NCI-H345 treated with DMSO at 0.1 percent for 48 hours (cell line): ENCODE measurements at regions not wholly inside any gene's neighbourhood (a gene's known extent, or its start where the extent isn't known, plus 50 kb on each side); places are given as distances from the start of the nearest gene placed in this dataset.

ENCODE experiments used
- DNase-seq: peaks from one replicate; lab custom pipeline; 2025; ENCODE audit not compliant: unreplicated experiment; lab: John Stamatoyannopoulos, UW

GRCh38 chr10:129224065-129224464 lies 243.0 kb upstream of the MGMT start:
- DNase-seq: no peak

- no peak for DNase-seq
Observed at GRCh38 chr10:129231821-129232220, 235.2 kb upstream of the MGMT start.

GRCh38 chr10:129233351-129234148 lies 233.5 kb upstream of the MGMT start:
- DNase-seq: no peak

GRCh38 chr10:129236274-129236691 lies 230.8 kb upstream of the MGMT start:
- DNase-seq: no peak

- DNase-seq: no peak
Observed at GRCh38 chr10:129241461-129241860, 225.6 kb upstream of the MGMT start.

- DNase-seq: no peak
Observed at GRCh38 chr10:129244298-129244697, 222.7 kb upstream of the MGMT start.

- DNase-seq: no peak
Observed at GRCh38 chr10:129244757-129245156, 222.3 kb upstream of the MGMT start.

- no peak for DNase-seq
Observed at GRCh38 chr10:129253161-129253864, 213.7 kb upstream of the MGMT start.

GRCh38 chr10:129253865-129254179 lies 213.2 kb upstream of the MGMT start:
- DNase-seq: no peak

GRCh38 chr10:129258283-129258923 lies 208.6 kb upstream of the MGMT start:
- no peak for DNase-seq

GRCh38 chr10:129259128-129259815 lies 207.8 kb upstream of the MGMT start:
- DNase-seq: no peak

- no peak for DNase-seq
Observed at GRCh38 chr10:129272176-129272575, 194.9 kb upstream of the MGMT start.

GRCh38 chr10:129272866-129273650 lies 194.0 kb upstream of the MGMT start:
- DNase-seq: no peak

- no peak for DNase-seq
Observed at GRCh38 chr10:129273860-129274259, 193.2 kb upstream of the MGMT start.

GRCh38 chr10:129274748-129275474 lies 192.1 kb upstream of the MGMT start:
- no peak for DNase-seq

- DNase-seq: no peak
Observed at GRCh38 chr10:129275886-129276285, 191.2 kb upstream of the MGMT start.

- no peak for DNase-seq
Observed at GRCh38 chr10:129277084-129277483, 190.0 kb upstream of the MGMT start.

- DNase-seq: no peak
Observed at GRCh38 chr10:129277841-129278240, 189.2 kb upstream of the MGMT start.

- DNase-seq: no peak
Observed at GRCh38 chr10:129278686-129279085, 188.4 kb upstream of the MGMT start.
